ENCODE measurements at regions not wholly inside any gene's neighbourhood (a gene's known extent, or its start where the extent isn't known, plus 50 kb on each side); places are given as distances from the start of the nearest gene placed in this dataset.

DNA sequence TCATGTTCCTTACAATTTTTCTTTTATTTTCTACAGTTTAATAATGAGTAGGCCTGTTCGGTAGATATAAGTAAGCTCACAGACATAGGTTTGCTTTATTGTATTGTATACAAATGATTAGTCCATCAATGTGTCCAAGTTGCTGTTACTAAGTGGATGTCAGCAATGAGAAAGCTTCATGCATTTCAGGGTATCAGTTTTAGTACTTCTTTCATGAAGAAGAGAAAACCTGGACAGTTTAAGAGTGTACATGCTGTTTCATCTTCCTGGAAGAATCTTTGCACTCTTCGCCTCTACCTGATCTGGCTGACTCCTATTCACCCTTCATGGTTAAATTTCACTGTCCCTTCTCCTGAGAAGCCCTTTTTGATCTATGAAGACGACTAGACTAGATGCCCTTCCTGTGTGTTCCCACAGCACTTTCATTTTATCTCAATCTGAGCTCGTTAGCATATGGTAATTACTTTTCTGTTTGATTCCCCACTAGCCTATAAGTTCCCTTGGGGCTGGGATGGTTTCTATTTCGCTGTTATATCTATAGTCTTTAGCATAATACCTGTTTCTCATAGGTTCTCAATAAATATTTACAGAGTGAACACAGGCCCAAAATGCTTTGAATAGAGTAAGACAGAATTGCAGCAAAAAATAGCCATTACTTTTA lies 70.7 kb downstream of the CETN3 start:
- no peak overlapping the region for H3K4me3 ChIP-seq (ENCODE audit: low read length)
- TF ChIP-seq, protein P1, sequence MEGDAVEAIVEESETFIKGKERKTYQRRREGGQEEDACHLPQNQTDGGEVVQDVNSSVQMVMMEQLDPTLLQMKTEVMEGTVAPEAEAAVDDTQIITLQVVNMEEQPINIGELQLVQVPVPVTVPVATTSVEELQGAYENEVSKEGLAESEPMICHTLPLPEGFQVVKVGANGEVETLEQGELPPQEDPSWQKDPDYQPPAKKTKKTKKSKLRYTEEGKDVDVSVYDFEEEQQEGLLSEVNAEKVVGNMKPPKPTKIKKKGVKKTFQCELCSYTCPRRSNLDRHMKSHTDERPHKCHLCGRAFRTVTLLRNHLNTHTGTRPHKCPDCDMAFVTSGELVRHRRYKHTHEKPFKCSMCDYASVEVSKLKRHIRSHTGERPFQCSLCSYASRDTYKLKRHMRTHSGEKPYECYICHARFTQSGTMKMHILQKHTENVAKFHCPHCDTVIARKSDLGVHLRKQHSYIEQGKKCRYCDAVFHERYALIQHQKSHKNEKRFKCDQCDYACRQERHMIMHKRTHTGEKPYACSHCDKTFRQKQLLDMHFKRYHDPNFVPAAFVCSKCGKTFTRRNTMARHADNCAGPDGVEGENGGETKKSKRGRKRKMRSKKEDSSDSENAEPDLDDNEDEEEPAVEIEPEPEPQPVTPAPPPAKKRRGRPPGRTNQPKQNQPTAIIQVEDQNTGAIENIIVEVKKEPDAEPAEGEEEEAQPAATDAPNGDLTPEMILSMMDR (conservative IDR thresholded peaks at IDR 0.05; ENCODE audit: low read depth, low read length) = no peak
- TF ChIP-seq EZH2 (IDR thresholded peaks at IDR 0.05; ENCODE audit: low read length, unreplicated experiment) = no peak
- no peak for TF ChIP-seq EZH2phosphoT487 (IDR thresholded peaks at IDR 0.05; ENCODE audit: borderline replicate concordance, low read length)
- intact Hi-C loops (cut with micrococcal nuclease) = no loop called here
- no peak overlapping the region for H3K9ac ChIP-seq (ENCODE audit: low read length)
- no peaks in the 10 kb centered on the region for H4K20me1 ChIP-seq (ENCODE audit: low read length)
- CTCF ChIA-PET = no interaction called here
- H3K36me3 ChIP-seq (ENCODE audit: low read depth, low read length) = no peaks in the 10 kb centered on the region
- POLR2A ChIA-PET (ENCODE audit: unreplicated experiment) = no interaction called here
- DNase-seq = no peak
- no peaks in the 10 kb centered on the region for H3K9me3 ChIP-seq (ENCODE audit: low read length)
- no peak for ATAC-seq
- no peaks in the 10 kb centered on the region for H3K4me1 ChIP-seq (ENCODE audit: insufficient read depth, low read length)
- H3K27ac ChIP-seq (ENCODE audit: low read length) = no peak overlapping the region
- no peak overlapping the region for H3K4me2 ChIP-seq (ENCODE audit: low read length)
- H2AFZ ChIP-seq (ENCODE audit: low read length) = no peak overlapping the region
- no peaks in the 10 kb centered on the region for H3K9me2 ChIP-seq (replicated peaks; ENCODE audit: low read length)
- H3K27me3 ChIP-seq (ENCODE audit: low read length) = no peaks in the 10 kb centered on the region
- H3F3A ChIP-seq (ENCODE audit: low read length, unreplicated experiment) = no peaks in the 10 kb centered on the region
- no TSS peak for BruUV-seq (replicated peaks)
- no peaks in the 10 kb centered on the region for H3K79me2 ChIP-seq (ENCODE audit: low read length)

DNA sequence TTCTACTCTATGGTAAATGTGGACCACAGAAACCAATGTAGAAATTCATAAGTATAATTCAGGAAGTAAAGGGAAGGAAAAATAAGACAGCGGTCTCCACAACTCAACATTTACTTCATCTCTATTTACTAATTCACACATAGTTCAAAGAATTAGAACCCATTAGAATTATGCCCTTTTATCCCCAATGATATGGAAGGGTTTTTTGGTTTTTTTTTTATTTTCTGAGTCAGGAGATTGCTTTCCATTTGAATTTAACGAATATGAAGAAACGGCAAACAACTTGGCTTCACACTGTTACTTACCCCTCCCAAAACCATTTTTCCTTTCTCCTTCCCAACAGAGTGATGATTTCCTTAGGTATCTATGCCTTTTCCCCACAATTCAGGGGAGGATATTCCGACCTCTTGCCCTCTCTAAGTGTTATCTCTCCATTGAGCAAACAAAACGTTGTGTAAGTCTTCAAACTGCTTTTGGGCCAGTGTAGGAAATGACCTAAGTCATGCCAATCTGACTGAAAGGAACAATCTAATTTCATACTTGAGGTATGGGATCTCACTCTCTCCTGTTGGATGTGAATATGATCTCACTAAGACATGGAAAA lies 72.0 kb downstream of the CETN3 start:
- H3K4me2 ChIP-seq (ENCODE audit: low read length) = no peak overlapping the region
- intact Hi-C loops (cut with micrococcal nuclease) = no loop called here
- POLR2A ChIA-PET (ENCODE audit: unreplicated experiment) = no interaction called here
- no peak overlapping the region for H3K4me3 ChIP-seq (ENCODE audit: low read length)
- H3K9me2 ChIP-seq (replicated peaks; ENCODE audit: low read length) = no peaks in the 10 kb centered on the region
- H2AFZ ChIP-seq (ENCODE audit: low read length) = no peak overlapping the region
- DNase-seq (no peak), ATAC-seq (no peak)
- H3K36me3 ChIP-seq (ENCODE audit: low read depth, low read length) = no peaks in the 10 kb centered on the region
- CTCF ChIA-PET = no interaction called here
- TF ChIP-seq, protein P1 (conservative IDR thresholded peaks at IDR 0.05; ENCODE audit: low read depth, low read length) = no peak
- TF ChIP-seq EZH2phosphoT487 (IDR thresholded peaks at IDR 0.05; ENCODE audit: borderline replicate concordance, low read length) (no peak), EZH2 (IDR thresholded peaks at IDR 0.05; ENCODE audit: low read length, unreplicated experiment) (no peak)
- H4K20me1 ChIP-seq (ENCODE audit: low read length) = no peaks in the 10 kb centered on the region
- no TSS peak for BruUV-seq (replicated peaks)
- no peaks in the 10 kb centered on the region for H3K4me1 ChIP-seq (ENCODE audit: insufficient read depth, low read length)
- no peak overlapping the region for H3K9ac ChIP-seq (ENCODE audit: low read length)
- no peaks in the 10 kb centered on the region for H3K27me3 ChIP-seq (ENCODE audit: low read length)
- no peaks in the 10 kb centered on the region for H3K79me2 ChIP-seq (ENCODE audit: low read length)
- no peaks in the 10 kb centered on the region for H3K9me3 ChIP-seq (ENCODE audit: low read length)
- no peaks in the 10 kb centered on the region for H3F3A ChIP-seq (ENCODE audit: low read length, unreplicated experiment)
- no peak overlapping the region for H3K27ac ChIP-seq (ENCODE audit: low read length)

GRCh38 chr5:90336752-90337151 lies 72.8 kb downstream of the CETN3 start:
- H3K36me3 ChIP-seq (ENCODE audit: low read depth, low read length) = no peaks in the 10 kb centered on the region
- no peaks in the 10 kb centered on the region for H4K20me1 ChIP-seq (ENCODE audit: low read length)
- H3K4me3 ChIP-seq (ENCODE audit: low read length) = no peak overlapping the region
- H3K9me2 ChIP-seq (replicated peaks; ENCODE audit: low read length) = no peaks in the 10 kb centered on the region
- ChIA-PET CTCF (no interaction called here), POLR2A (ENCODE audit: unreplicated experiment) (interaction anchor here (0.6 kb wide), 1 partner anchor 28 kb away, joined by 3 read pairs; no protein-coding TSS in a partner anchor)
- no TSS peak for BruUV-seq (replicated peaks)
- H2AFZ ChIP-seq (ENCODE audit: low read length) = no peak overlapping the region
- no peak overlapping the region for H3K27ac ChIP-seq (ENCODE audit: low read length)
- no peaks in the 10 kb centered on the region for H3F3A ChIP-seq (ENCODE audit: low read length, unreplicated experiment)
- H3K79me2 ChIP-seq (ENCODE audit: low read length) = no peaks in the 10 kb centered on the region
- H3K4me1 ChIP-seq (ENCODE audit: insufficient read depth, low read length) = no peaks in the 10 kb centered on the region
- no peak for DNase-seq
- no peak overlapping the region for H3K9ac ChIP-seq (ENCODE audit: low read length)
- TF ChIP-seq EZH2 (IDR thresholded peaks at IDR 0.05; ENCODE audit: low read length, unreplicated experiment) (no peak), EZH2phosphoT487 (IDR thresholded peaks at IDR 0.05; ENCODE audit: borderline replicate concordance, low read length) (no peak)
- H3K9me3 ChIP-seq (ENCODE audit: low read length) = no peaks in the 10 kb centered on the region
- no peaks in the 10 kb centered on the region for H3K27me3 ChIP-seq (ENCODE audit: low read length)
- intact Hi-C loops (cut with micrococcal nuclease) = no loop called here
- ATAC-seq = no peak
- H3K4me2 ChIP-seq (ENCODE audit: low read length) = no peak overlapping the region

All from PC-3 (cell line).